Loucy (cell line): ENCODE measurements at regions not wholly inside any gene's neighbourhood (a gene's known extent, or its start where the extent isn't known, plus 50 kb on each side); places are given as distances from the start of the nearest gene placed in this dataset.

Source experiments
- H2AFZ ChIP-seq: fragments of 200-600 bp; sonication (generic); 2 replicates; pipeline ENCODE4 v1.6.0; 2016; ENCODE audit warnings: antibody characterized with exemption, mild to moderate bottlenecking, low read length, moderate library complexity
- H3F3A ChIP-seq: fragments of 200-600 bp; 2 replicates; pipeline ENCODE4 v1.6.0; 2016; ENCODE audit warnings: antibody characterized with exemption, low read depth, mild to moderate bottlenecking
- H3K27me3 ChIP-seq: fragments of 200-600 bp; sonication (generic); 2 replicates; pipeline ENCODE4 v1.6.1; 2014; ENCODE audit warnings: low read length, mild to moderate bottlenecking; ENCODE audit not compliant: insufficient read depth, poor library complexity, severe bottlenecking
- H3K36me3 ChIP-seq: fragments of 200-600 bp; sonication (generic); 2 replicates; pipeline ENCODE4 v1.6.1; 2016; ENCODE audit warnings: low read length; ENCODE audit not compliant: insufficient read depth
- H3K4me1 ChIP-seq: fragments of 200-600 bp; sonication (generic); 2 replicates; pipeline ENCODE4 v1.5.1; 2014; ENCODE audit warnings: low read length, mild to moderate bottlenecking; ENCODE audit not compliant: insufficient read depth, poor library complexity, severe bottlenecking
- H3K4me2 ChIP-seq: fragments of 200-600 bp; sonication (generic); 2 replicates; pipeline ENCODE4 v1.6.0; 2014; ENCODE audit warnings: antibody characterized with exemption, low read length, low read depth, mild to moderate bottlenecking; ENCODE audit not compliant: poor library complexity, severe bottlenecking
- H3K4me3 ChIP-seq: fragments of 200-600 bp; sonication (generic); 2 replicates; pipeline ENCODE4 v1.5.1; 2014; ENCODE audit warnings: low read length, mild to moderate bottlenecking, mixed read lengths; ENCODE audit not compliant: poor library complexity, severe bottlenecking
- H3K79me2 ChIP-seq: fragments of 200-600 bp; sonication (generic); 2 replicates; pipeline ENCODE4 v1.6.1; 2014; ENCODE audit warnings: low read length; ENCODE audit not compliant: insufficient read depth
- H3K9ac ChIP-seq: fragments of 200-600 bp; sonication (generic); 2 replicates; pipeline ENCODE4 v1.6.0; 2014; ENCODE audit warnings: mild to moderate bottlenecking, low read depth, low read length, moderate library complexity; ENCODE audit not compliant: poor library complexity, severe bottlenecking
- H3K9me2 ChIP-seq: fragments of 200-600 bp; sonication (generic); replicated peaks from 2 replicates; pipeline ENCODE4 v1.6.1; 2016; ENCODE audit warnings: low read depth, low read length, mixed read lengths
- H3K9me3 ChIP-seq: fragments of 200-600 bp; sonication (generic); 2 replicates; pipeline ENCODE4 v1.6.1; 2014; ENCODE audit warnings: mild to moderate bottlenecking, antibody characterized with exemption, low read length, low read depth; ENCODE audit not compliant: insufficient read depth
- H4K20me1 ChIP-seq: fragments of 200-600 bp; sonication (generic); 2 replicates; pipeline ENCODE4 v1.6.0; 2014; ENCODE audit warnings: antibody characterized with exemption, low read length, mild to moderate bottlenecking; ENCODE audit not compliant: insufficient read depth, poor library complexity, severe bottlenecking
- EZH2phosphoT487 ChIP-seq: fragments of 200-600 bp; IDR thresholded peaks from 2 replicates; pipeline ENCODE4 v1.6.1; 2018; ENCODE audit warnings: antibody characterized with exemption, mild to moderate bottlenecking, moderate library complexity, borderline replicate concordance
- TF ChIP-seq, protein P1 (sequence below): fragments of 200-600 bp; sonication (generic); conservative IDR thresholded peaks from 2 replicates; pipeline ENCODE4 v1.5.1; 2014; ENCODE audit warnings: mild to moderate bottlenecking, antibody characterized with exemption, low read length

DNA sequence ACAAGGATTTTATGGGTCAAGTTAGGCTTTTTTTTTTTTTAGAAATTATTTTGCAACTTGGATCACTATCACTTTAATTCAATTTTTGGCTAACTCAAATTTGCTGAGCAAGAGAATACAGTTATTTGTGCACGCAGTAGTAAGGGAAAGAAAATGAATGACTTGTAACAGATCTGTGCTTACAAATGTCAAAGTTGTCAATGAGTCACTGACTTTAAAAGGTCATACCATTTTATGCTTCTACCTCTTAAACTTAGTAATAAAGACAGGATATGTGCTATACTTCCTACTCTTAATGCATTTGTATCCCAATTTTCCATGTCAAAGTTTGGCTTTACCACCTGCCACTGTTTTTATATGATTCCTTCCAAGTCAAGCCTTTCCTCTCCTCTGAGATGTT lies 131.1 kb upstream of the FBXO33 start:
- Histone ChIP-seq H3K4me2 (no peak overlapping the region), H3K27me3 (no peaks in the 10 kb centered on the region), H3K9me3 (peaks cover 4% of the 10 kb centered on the region; the same call in 1 of the 2 replicates), H3K9me2 (no peaks in the 10 kb centered on the region), H3K79me2 (no peaks in the 10 kb centered on the region), H4K20me1 (no peaks in the 10 kb centered on the region), H3K4me3 (no peak overlapping the region), H3K9ac (no peak overlapping the region), H2AFZ (no peak overlapping the region), H3K4me1 (no peaks in the 10 kb centered on the region), H3K36me3 (no peaks in the 10 kb centered on the region), H3F3A (no peaks in the 10 kb centered on the region)
- TF ChIP-seq, protein P1, sequence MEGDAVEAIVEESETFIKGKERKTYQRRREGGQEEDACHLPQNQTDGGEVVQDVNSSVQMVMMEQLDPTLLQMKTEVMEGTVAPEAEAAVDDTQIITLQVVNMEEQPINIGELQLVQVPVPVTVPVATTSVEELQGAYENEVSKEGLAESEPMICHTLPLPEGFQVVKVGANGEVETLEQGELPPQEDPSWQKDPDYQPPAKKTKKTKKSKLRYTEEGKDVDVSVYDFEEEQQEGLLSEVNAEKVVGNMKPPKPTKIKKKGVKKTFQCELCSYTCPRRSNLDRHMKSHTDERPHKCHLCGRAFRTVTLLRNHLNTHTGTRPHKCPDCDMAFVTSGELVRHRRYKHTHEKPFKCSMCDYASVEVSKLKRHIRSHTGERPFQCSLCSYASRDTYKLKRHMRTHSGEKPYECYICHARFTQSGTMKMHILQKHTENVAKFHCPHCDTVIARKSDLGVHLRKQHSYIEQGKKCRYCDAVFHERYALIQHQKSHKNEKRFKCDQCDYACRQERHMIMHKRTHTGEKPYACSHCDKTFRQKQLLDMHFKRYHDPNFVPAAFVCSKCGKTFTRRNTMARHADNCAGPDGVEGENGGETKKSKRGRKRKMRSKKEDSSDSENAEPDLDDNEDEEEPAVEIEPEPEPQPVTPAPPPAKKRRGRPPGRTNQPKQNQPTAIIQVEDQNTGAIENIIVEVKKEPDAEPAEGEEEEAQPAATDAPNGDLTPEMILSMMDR: no peak
- TF ChIP-seq EZH2phosphoT487: no peak

- Histone ChIP-seq H3K36me3 (no peaks in the 10 kb centered on the region), H3K4me2 (no peak overlapping the region), H3K9me2 (no peaks in the 10 kb centered on the region), H2AFZ (no peak overlapping the region), H3K79me2 (no peaks in the 10 kb centered on the region), H3K9me3 (peaks cover 11% of the 10 kb centered on the region; the same call in 1 of the 2 replicates), H4K20me1 (no peaks in the 10 kb centered on the region), H3K9ac (no peak overlapping the region), H3K4me3 (no peak overlapping the region), H3K4me1 (no peaks in the 10 kb centered on the region), H3F3A (no peaks in the 10 kb centered on the region), H3K27me3 (no peaks in the 10 kb centered on the region)
- TF ChIP-seq, protein P1: no peak
- no peak for TF ChIP-seq EZH2phosphoT487
Observed at GRCh38 chr14:39562175-39562574, 129.9 kb upstream of the FBXO33 start.

DNA sequence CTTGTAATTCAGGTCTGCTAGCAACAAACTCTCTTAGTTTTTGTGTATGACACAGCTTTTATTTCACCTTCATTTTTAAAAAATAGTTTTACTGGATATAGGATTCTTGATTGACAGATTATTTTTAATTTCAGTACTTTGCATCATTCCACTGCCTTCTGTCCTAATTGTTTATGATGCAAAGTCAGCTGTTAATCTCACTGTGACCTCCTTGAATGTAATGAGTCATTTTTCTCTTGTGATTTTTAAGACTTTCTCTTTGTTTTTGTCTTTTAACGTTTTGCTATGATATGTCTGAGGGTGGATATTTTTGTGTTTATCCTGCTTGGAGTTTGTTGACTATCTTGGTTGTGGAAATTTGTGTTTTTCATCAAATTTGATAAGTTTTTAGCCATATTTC lies 126.3 kb upstream of the FBXO33 start:
- TF ChIP-seq EZH2phosphoT487: no peak
- TF ChIP-seq, protein P1: no peak
- H3K36me3 ChIP-seq: no peaks in the 10 kb centered on the region

More for the DNA sequence above, 126.3 kb upstream of the FBXO33 start:
- Histone ChIP-seq H3K4me1 (no peaks in the 10 kb centered on the region), H4K20me1 (no peaks in the 10 kb centered on the region), H3K9me3 (peaks cover 11% of the 10 kb centered on the region; the same call in 1 of the 2 replicates), H3K9me2 (no peaks in the 10 kb centered on the region), H2AFZ (no peak overlapping the region), H3K27me3 (no peaks in the 10 kb centered on the region), H3K4me2 (no peak overlapping the region), H3F3A (no peaks in the 10 kb centered on the region), H3K9ac (no peak overlapping the region), H3K79me2 (no peaks in the 10 kb centered on the region), H3K4me3 (no peak overlapping the region)
